ACC112 (cell line): ENCODE measurements at regions not wholly inside any gene's neighbourhood (a gene's known extent, or its start where the extent isn't known, plus 50 kb on each side); places are given as distances from the start of the nearest gene placed in this dataset.

ENCODE experiments used
- H2AFZ ChIP-seq: fragments of 200-600 bp; sonication (generic); one replicate; pipeline ENCODE4 v1.6.0; 2017; ENCODE audit warnings: antibody characterized with exemption, low read length; ENCODE audit not compliant: unreplicated experiment
- H3K27ac ChIP-seq: fragments of 200-600 bp; sonication (generic); 2 replicates; pipeline ENCODE4 v1.5.1; 2014; ENCODE audit warnings: low read depth, mild to moderate bottlenecking, antibody characterized with exemption, low read length, moderate library complexity
- H3K27me3 ChIP-seq: fragments of 200-600 bp; sonication (generic); 2 replicates; pipeline ENCODE4 v1.6.1; 2014; ENCODE audit warnings: mild to moderate bottlenecking, antibody characterized with exemption, low read length, moderate library complexity, mixed read lengths; ENCODE audit not compliant: insufficient read depth
- H3K36me3 ChIP-seq: fragments of 200-600 bp; sonication (generic); 2 replicates; pipeline ENCODE4 v1.6.1; 2016; ENCODE audit warnings: mild to moderate bottlenecking, antibody characterized with exemption, low read length, moderate library complexity, mixed read lengths; ENCODE audit not compliant: insufficient read depth
- H3K4me1 ChIP-seq: fragments of 200-600 bp; sonication (generic); one replicate; pipeline ENCODE4 v1.6.1; 2016; ENCODE audit warnings: low read length, mixed read lengths; ENCODE audit not compliant: insufficient read depth, unreplicated experiment, control insufficient read depth
- H3K4me3 ChIP-seq: fragments of 200-600 bp; sonication (generic); 2 replicates; pipeline ENCODE4 v1.5.1; 2014; ENCODE audit warnings: mild to moderate bottlenecking, low read depth, low read length
- H3K79me2 ChIP-seq: fragments of 200-600 bp; sonication (generic); one replicate; pipeline ENCODE4 v1.6.0; 2016; ENCODE audit warnings: low read length; ENCODE audit not compliant: control insufficient read depth, unreplicated experiment, insufficient read depth

GRCh38 chr17:15112846-15113617, 152.1 kb downstream of the PMP22 start:
- Histone ChIP-seq H2AFZ (no peak overlapping the region), H3K36me3 (no peaks in the 10 kb centered on the region), H3K79me2 (no peaks in the 10 kb centered on the region), H3K27ac (no peak overlapping the region), H3K4me1 (no peaks in the 10 kb centered on the region), H3K4me3 (no peak overlapping the region), H3K27me3 (peaks cover 10% of the 10 kb centered on the region; the same call in 1 of the 2 replicates)

GRCh38 chr17:15109608-15110007, 155.5 kb downstream of the PMP22 start:
- no peak overlapping the region for H2AFZ ChIP-seq
- peaks cover 10% of the 10 kb centered on the region; the same call in 1 of the 2 replicates for H3K27me3 ChIP-seq
- H3K4me1 ChIP-seq = no peaks in the 10 kb centered on the region
- no peak overlapping the region for H3K4me3 ChIP-seq
- H3K27ac ChIP-seq = no peak overlapping the region
- no peaks in the 10 kb centered on the region for H3K36me3 ChIP-seq
- H3K79me2 ChIP-seq = no peaks in the 10 kb centered on the region

GRCh38 chr17:15108992-15109391, 156.1 kb downstream of the PMP22 start:
- Histone ChIP-seq H3K36me3 (no peaks in the 10 kb centered on the region), H3K27me3 (peaks cover 10% of the 10 kb centered on the region; the same call in 1 of the 2 replicates), H3K4me3 (no peak overlapping the region), H3K27ac (no peak overlapping the region), H3K4me1 (no peaks in the 10 kb centered on the region), H2AFZ (no peak overlapping the region), H3K79me2 (no peaks in the 10 kb centered on the region)

- Histone ChIP-seq H2AFZ (no peak overlapping the region), H3K4me3 (no peak overlapping the region)
These were observed 158.6 kb downstream of the PMP22 start for GRCh38 chr17:15106540-15106939.

DNA sequence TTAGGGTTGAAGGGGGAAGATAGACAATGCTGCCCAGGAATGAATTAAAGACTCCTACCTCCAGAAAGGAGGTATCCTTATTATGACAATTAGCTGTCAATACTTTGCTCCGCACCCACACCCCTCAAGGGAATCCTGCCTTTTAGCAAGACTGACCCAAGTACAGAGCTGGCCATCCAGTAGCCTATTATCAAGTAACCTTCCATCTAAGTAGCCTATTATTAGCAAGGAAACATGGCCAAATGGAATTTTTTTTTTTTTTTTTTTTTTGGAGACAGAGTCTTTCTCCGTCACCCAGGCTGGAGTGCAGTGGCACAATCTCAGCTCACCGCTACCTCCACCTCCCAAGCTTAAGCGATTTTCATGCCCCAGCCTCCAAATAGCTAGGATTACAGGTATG, 161.3 kb downstream of the PMP22 start:
- Histone ChIP-seq H3K79me2 (no peaks in the 10 kb centered on the region), H3K27ac (no peak overlapping the region)

More at GRCh38 chr17:15106540-15106939, 158.6 kb downstream of the PMP22 start:
- H3K79me2 ChIP-seq = no peaks in the 10 kb centered on the region
- no peaks in the 10 kb centered on the region for H3K36me3 ChIP-seq
- H3K4me1 ChIP-seq = no peaks in the 10 kb centered on the region
- peaks cover 8% of the 10 kb centered on the region; the same call in 1 of the 2 replicates for H3K27me3 ChIP-seq
- no peak overlapping the region for H3K27ac ChIP-seq

DNA sequence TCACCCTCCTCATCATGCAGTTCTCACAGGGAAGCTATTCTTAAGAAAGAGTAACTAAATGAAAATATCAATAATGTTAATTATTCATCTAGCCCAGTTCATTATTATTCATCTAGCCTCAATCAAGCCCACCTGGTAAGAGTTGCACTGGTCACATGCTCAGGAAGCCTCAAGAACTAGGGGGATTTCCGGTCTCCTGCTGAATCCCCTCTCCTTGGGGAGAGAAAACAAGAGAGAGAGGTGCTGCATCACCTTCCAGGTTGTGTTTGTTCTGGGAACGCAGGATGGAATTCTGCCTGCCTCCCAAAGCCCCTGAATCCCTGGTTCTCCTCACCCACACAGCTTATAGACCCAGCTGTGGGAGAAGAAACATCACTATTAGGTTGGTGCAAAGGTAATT, 164.0 kb downstream of the PMP22 start:
- Histone ChIP-seq H3K4me1 (no peaks in the 10 kb centered on the region), H2AFZ (no peak overlapping the region), H3K36me3 (no peaks in the 10 kb centered on the region), H3K27me3 (peaks cover 45% of the 10 kb centered on the region), H3K79me2 (no peaks in the 10 kb centered on the region), H3K27ac (no peak overlapping the region), H3K4me3 (no peak overlapping the region)

More for the DNA sequence above, 161.3 kb downstream of the PMP22 start:
- no peaks in the 10 kb centered on the region for H3K4me1 ChIP-seq
- no peak overlapping the region for H3K4me3 ChIP-seq
- no peak overlapping the region for H2AFZ ChIP-seq
- peaks cover 34% of the 10 kb centered on the region for H3K27me3 ChIP-seq
- H3K36me3 ChIP-seq = no peaks in the 10 kb centered on the region

GRCh38 chr17:15096511-15096910, 168.6 kb downstream of the PMP22 start:
- H3K27ac ChIP-seq = no peak overlapping the region
- H3K4me3 ChIP-seq = no peak overlapping the region
- no peaks in the 10 kb centered on the region for H3K4me1 ChIP-seq
- H3K27me3 ChIP-seq = peaks cover 65% of the 10 kb centered on the region
- no peak overlapping the region for H2AFZ ChIP-seq
- H3K79me2 ChIP-seq = no peaks in the 10 kb centered on the region
- no peaks in the 10 kb centered on the region for H3K36me3 ChIP-seq

DNA sequence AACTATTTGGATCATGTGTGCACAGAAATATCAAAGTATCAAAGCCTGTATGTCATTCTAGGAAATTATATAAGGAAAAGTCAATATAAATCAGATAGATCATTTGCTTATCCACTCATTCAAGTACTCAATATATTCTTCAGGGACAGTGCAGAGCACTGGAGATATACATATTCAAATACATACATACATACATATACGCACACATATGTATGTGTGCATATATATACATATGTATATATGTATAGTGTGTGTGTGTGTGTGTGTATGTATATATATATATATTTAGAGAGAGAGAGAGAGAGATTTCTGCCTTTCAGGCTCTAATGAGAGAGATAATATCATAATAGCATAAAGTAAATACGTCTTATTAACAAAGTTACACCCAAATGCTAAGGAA, 169.2 kb downstream of the PMP22 start:
- Histone ChIP-seq H3K36me3 (no peaks in the 10 kb centered on the region), H2AFZ (no peak overlapping the region), H3K27ac (no peak overlapping the region), H3K79me2 (no peaks in the 10 kb centered on the region), H3K4me3 (no peak overlapping the region), H3K4me1 (no peaks in the 10 kb centered on the region), H3K27me3 (peaks cover 65% of the 10 kb centered on the region)

DNA sequence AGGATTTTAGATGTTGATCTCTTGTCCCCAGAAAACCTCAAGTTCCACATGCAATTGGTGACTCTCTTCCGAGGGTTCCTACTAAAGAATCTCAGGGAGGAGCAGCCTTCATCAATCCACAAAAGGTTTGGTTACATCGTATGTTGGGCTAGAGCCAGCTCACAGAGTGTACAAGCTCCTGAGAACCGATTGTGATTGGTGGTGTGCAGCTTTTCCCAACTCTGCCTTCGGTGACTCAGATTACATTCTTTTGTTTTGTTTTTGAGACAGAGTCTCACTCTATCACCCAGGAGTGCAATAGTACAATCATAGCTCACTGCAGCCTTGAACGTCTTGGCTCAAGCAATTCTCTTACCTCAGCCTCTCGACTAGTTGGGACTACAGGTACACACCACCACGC, 172.4 kb downstream of the PMP22 start:
- H3K4me1 ChIP-seq = no peaks in the 10 kb centered on the region
- no peaks in the 10 kb centered on the region for H3K36me3 ChIP-seq
- no peak overlapping the region for H3K27ac ChIP-seq
- H3K79me2 ChIP-seq = no peaks in the 10 kb centered on the region
- H3K4me3 ChIP-seq = no peak overlapping the region
- H3K27me3 ChIP-seq = peaks cover 65% of the 10 kb centered on the region
- H2AFZ ChIP-seq = no peak overlapping the region

DNA sequence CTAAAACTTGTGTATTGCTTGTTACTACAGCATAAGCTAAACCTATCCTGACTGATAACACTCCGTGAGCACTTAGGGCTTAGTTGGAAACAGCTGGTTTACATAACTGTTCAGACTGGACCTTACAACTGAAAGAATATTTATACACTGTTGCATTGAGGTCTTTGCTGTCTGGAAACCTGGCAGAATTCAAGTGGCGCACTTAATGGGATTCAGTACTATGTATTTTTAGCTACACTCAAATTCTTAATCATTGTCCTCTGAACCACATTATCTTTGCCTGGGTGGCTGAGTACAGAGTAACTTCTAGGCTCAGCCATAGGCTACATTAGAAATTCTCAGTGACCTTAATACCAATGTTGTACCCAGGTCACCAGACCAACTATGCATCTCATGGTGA, 172.9 kb downstream of the PMP22 start:
- no peak overlapping the region for H3K4me3 ChIP-seq

GRCh38 chr17:15091825-15092224, 173.3 kb downstream of the PMP22 start:
- no peaks in the 10 kb centered on the region for H3K36me3 ChIP-seq
- H2AFZ ChIP-seq = no peak overlapping the region
- H3K4me1 ChIP-seq = no peaks in the 10 kb centered on the region
- no peaks in the 10 kb centered on the region for H3K79me2 ChIP-seq
- H3K27ac ChIP-seq = no peak overlapping the region
- H3K27me3 ChIP-seq = peaks cover 73% of the 10 kb centered on the region
- no peak overlapping the region for H3K4me3 ChIP-seq

More for the DNA sequence above, 172.9 kb downstream of the PMP22 start:
- H3K4me1 ChIP-seq = no peaks in the 10 kb centered on the region
- no peak overlapping the region for H2AFZ ChIP-seq
- H3K36me3 ChIP-seq = no peaks in the 10 kb centered on the region
- H3K27ac ChIP-seq = no peak overlapping the region
- H3K27me3 ChIP-seq = peaks cover 70% of the 10 kb centered on the region
- no peaks in the 10 kb centered on the region for H3K79me2 ChIP-seq
